ENCODE measurements at regions not wholly inside any gene's neighbourhood (a gene's known extent, or its start where the extent isn't known, plus 50 kb on each side); places are given as distances from the start of the nearest gene placed in this dataset.

- Mint-ChIP-seq H3K27ac (no peak overlapping the region), H3K9me3 (peaks cover 4% of the 10 kb centered on the region), H3K27me3 (ENCODE audit: low read depth, poor library complexity) (peaks cover 4% of the 10 kb centered on the region), H3K4me1 (peaks cover 15% of the 10 kb centered on the region), H3K4me3 (no peak overlapping the region), H3K36me3 (ENCODE audit: low read depth) (no peaks in the 10 kb centered on the region)
- no peak for DNase-seq
- TF ChIP-seq CTCF (IDR thresholded peaks at IDR 0.05): no peak
These were observed 56.1 kb upstream of the GRB10 start for GRCh38 chr7:50838675-50839377.

- Mint-ChIP-seq H3K36me3 (ENCODE audit: low read depth) (no peaks in the 10 kb centered on the region), H3K27ac (no peak overlapping the region), H3K9me3 (no peaks in the 10 kb centered on the region), H3K4me1 (peaks cover 15% of the 10 kb centered on the region), H3K27me3 (ENCODE audit: low read depth, poor library complexity) (peaks cover 5% of the 10 kb centered on the region), H3K4me3 (no peak overlapping the region)
- no peak for TF ChIP-seq CTCF (IDR thresholded peaks at IDR 0.05)
- no peak for DNase-seq
These were observed 55.3 kb upstream of the GRB10 start for GRCh38 chr7:50837965-50838364.

- Mint-ChIP-seq H3K4me3 (no peak overlapping the region), H3K4me1 (peaks cover 9% of the 10 kb centered on the region), H3K9me3 (no peaks in the 10 kb centered on the region), H3K27me3 (ENCODE audit: low read depth, poor library complexity) (peaks cover 3% of the 10 kb centered on the region), H3K36me3 (ENCODE audit: low read depth) (no peaks in the 10 kb centered on the region), H3K27ac (no peak overlapping the region)
- no peak for TF ChIP-seq CTCF (IDR thresholded peaks at IDR 0.05)
- DNase-seq: no peak
These were observed 54.0 kb upstream of the GRB10 start for GRCh38 chr7:50836646-50837045.

GRCh38 chr7:50835156-50835555, 52.5 kb upstream of the GRB10 start:
- Mint-ChIP-seq H3K27ac (no peak overlapping the region), H3K27me3 (ENCODE audit: low read depth, poor library complexity) (peaks cover 6% of the 10 kb centered on the region), H3K9me3 (no peaks in the 10 kb centered on the region), H3K36me3 (ENCODE audit: low read depth) (no peaks in the 10 kb centered on the region), H3K4me1 (peaks cover 9% of the 10 kb centered on the region), H3K4me3 (no peak overlapping the region)
- TF ChIP-seq CTCF (IDR thresholded peaks at IDR 0.05): no peak
- DNase-seq: no peak

GRCh38 chr7:50834679-50835078, 52.0 kb upstream of the GRB10 start:
- TF ChIP-seq CTCF (IDR thresholded peaks at IDR 0.05): no peak
- Mint-ChIP-seq H3K4me3 (no peak overlapping the region), H3K9me3 (no peaks in the 10 kb centered on the region), H3K27ac (no peak overlapping the region), H3K4me1 (peaks cover 9% of the 10 kb centered on the region), H3K27me3 (ENCODE audit: low read depth, poor library complexity) (peaks cover 6% of the 10 kb centered on the region), H3K36me3 (ENCODE audit: low read depth) (no peaks in the 10 kb centered on the region)
- no peak for DNase-seq

- Mint-ChIP-seq H3K36me3 (ENCODE audit: low read depth) (no peaks in the 10 kb centered on the region), H3K4me3 (no peak overlapping the region), H3K27me3 (ENCODE audit: low read depth, poor library complexity) (peaks cover 6% of the 10 kb centered on the region), H3K27ac (no peak overlapping the region), H3K9me3 (no peaks in the 10 kb centered on the region), H3K4me1 (peaks cover 8% of the 10 kb centered on the region)
- DNase-seq: no peak
- no peak for TF ChIP-seq CTCF (IDR thresholded peaks at IDR 0.05)
These were observed 51.4 kb upstream of the GRB10 start for GRCh38 chr7:50834031-50834535.

Measured in nephron progenitor cell (in vitro differentiated cells).